Testis (tissue), 2 donors: ENCODE measurements at regions not wholly inside any gene's neighbourhood (a gene's known extent, or its start where the extent isn't known, plus 50 kb on each side); places are given as distances from the start of the nearest gene placed in this dataset.

Source experiments
- CTCF ChIP-seq, 3 experiments: fragments of 450-650 bp in 2 of 3; fragments of 200-600 bp in 1 of 3; sonication (generic) in 1 of 3; IDR thresholded peaks; one replicate each; pipeline ENCODE4 v1.5.1; 2016 to 2019; ENCODE audit warnings: antibody characterized with exemption in 3 of 3, mild to moderate bottlenecking in 2 of 3, moderate library complexity in 1 of 3
- POLR2A ChIP-seq: fragments of 450-650 bp; IDR thresholded peaks from one replicate; pipeline ENCODE4 v1.6.1; 2017; ENCODE audit warnings: antibody characterized with exemption, mild to moderate bottlenecking, moderate library complexity

DNA sequence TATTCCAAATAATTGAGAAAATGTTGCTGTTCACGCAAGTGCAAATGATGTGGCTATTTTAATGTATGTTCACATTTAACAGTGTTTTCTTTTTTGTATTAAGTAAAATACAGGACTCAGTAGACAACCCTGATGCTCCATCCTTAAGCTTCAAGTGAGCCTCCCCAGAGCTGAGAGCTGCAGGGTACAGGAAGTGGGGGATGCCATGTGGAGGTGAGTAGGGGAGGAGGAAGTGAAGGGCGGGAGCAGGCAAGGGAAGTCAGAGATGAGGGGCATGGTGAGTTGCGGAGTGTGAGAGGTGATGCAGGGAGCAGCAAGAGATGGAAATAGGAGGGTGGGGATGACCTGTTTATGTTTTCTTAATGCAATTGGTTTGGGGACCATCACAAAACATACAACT lies 711.0 kb downstream of the UQCRFS1 start:
- no peak for TF ChIP-seq CTCF (IDR thresholded peaks at IDR 0.05)
- TF ChIP-seq POLR2A: no peak
